SK-N-SH (cell line): ENCODE measurements at regions not wholly inside any gene's neighbourhood (a gene's known extent, or its start where the extent isn't known, plus 50 kb on each side); places are given as distances from the start of the nearest gene placed in this dataset.

ENCODE experiments used
- CTCF ChIA-PET: fragments of 300-600, 350-600 bp; formaldehyde crosslinking; extraction: SDS; loops from one replicate; lab custom pipeline; 2021; lab: Yijun Ruan, JAX
- POLR2A ChIA-PET: fragments of 350-600 bp; sonication (Branson Sonifier 250); formaldehyde crosslinking; extraction: SDS; loops from one replicate; lab custom pipeline; 2020; ENCODE audit warnings: antibody characterized with exemption, inconsistent platforms; lab: Yijun Ruan, JAX
- DNase-seq: peaks from one replicate; pipeline ENCODE4 v3.0.0; 2012
- H2AFZ ChIP-seq: fragments of 200-600 bp; sonication (generic); 2 replicates; pipeline ENCODE4 v1.8.1; 2016; ENCODE audit warnings: antibody characterized with exemption, mild to moderate bottlenecking, low read depth
- H3F3A ChIP-seq: fragments of 200-600 bp; sonication (generic); replicated peaks from 2 replicates; pipeline ENCODE3; 2016; ENCODE audit warnings: antibody characterized with exemption, mild to moderate bottlenecking; ENCODE audit not compliant: insufficient read depth
- H3K27ac ChIP-seq, 2 experiments: fragments of 200-500 bp in 1 of 2; fragments of 200-600 bp in 1 of 2; sonication (Bioruptor generic) in 1 of 2; sonication (generic), shearing (Covaris generic) in 1 of 2; 2 replicates each; pipeline versions ENCODE4 v1.5.1 to v1.6.1; 2014 to 2016; ENCODE audit warnings: low read depth in 2 of 2, inconsistent platforms in 1 of 2, low read length in 1 of 2, mild to moderate bottlenecking in 1 of 2, mixed read lengths in 1 of 2
- H3K27me3 ChIP-seq: fragments of 200-600 bp; sonication (generic), shearing (Covaris generic); 2 replicates; pipeline ENCODE4 v1.6.1; 2016; ENCODE audit warnings: mixed run types; ENCODE audit not compliant: insufficient read depth
- H3K36me3 ChIP-seq, 2 experiments: fragments of 200-500 bp in 1 of 2; fragments of 200-600 bp in 1 of 2; sonication (Bioruptor generic) in 1 of 2; sonication (generic) in 1 of 2; replicated peaks in 1 of 2; 2 replicates each; pipeline versions ENCODE3 to v1.5.1; 2014 to 2016; ENCODE audit warnings: low read length in 1 of 2, mild to moderate bottlenecking in 1 of 2; ENCODE audit not compliant: insufficient read depth in 2 of 2, control insufficient read depth in 1 of 2
- H3K4me1 ChIP-seq, 2 experiments: fragments of 200-500 bp in 1 of 2; fragments of 200-600 bp in 1 of 2; sonication (Bioruptor generic) in 1 of 2; sonication (generic), shearing (Covaris generic) in 1 of 2; 2 replicates each; pipeline versions ENCODE4 v1.5.1 to v1.6.1; 2014 to 2016; ENCODE audit warnings: low read depth in 1 of 2, low read length in 1 of 2, mixed run types in 1 of 2; ENCODE audit not compliant: insufficient read depth in 2 of 2, control insufficient read depth in 1 of 2
- H3K4me2 ChIP-seq: fragments of 200-600 bp; sonication (generic), shearing (Covaris generic); 2 replicates; pipeline ENCODE4 v1.6.1; 2017; ENCODE audit warnings: mixed run types
- H3K4me3 ChIP-seq, 2 experiments: fragments of 200-500 bp in 1 of 2; fragments of 200-600 bp in 1 of 2; sonication (Bioruptor generic) in 1 of 2; sonication (generic), shearing (Covaris generic) in 1 of 2; 2 replicates each; pipeline versions ENCODE4 v1.5.1 to v1.8.1; 2014 to 2016; ENCODE audit warnings: low read depth in 2 of 2, inconsistent platforms in 1 of 2, low read length in 1 of 2, mild to moderate bottlenecking in 1 of 2, mixed read lengths in 1 of 2, moderate library complexity in 1 of 2
- H3K79me2 ChIP-seq: fragments of 200-600 bp; sonication (generic); 2 replicates; pipeline ENCODE4 v1.8.1; 2017; ENCODE audit warnings: mild to moderate bottlenecking; ENCODE audit not compliant: insufficient read depth
- H3K9ac ChIP-seq: fragments of 200-600 bp; sonication (generic); 2 replicates; pipeline ENCODE4 v1.6.1; 2017; ENCODE audit warnings: mixed run types
- H3K9me2 ChIP-seq: fragments of 200-600 bp; sonication (generic); 2 replicates; pipeline ENCODE4 v1.6.1; 2017; ENCODE audit warnings: mixed run types
- H3K9me3 ChIP-seq: fragments of 200-600 bp; sonication (generic); 2 replicates; pipeline ENCODE4 v1.6.1; 2017; ENCODE audit warnings: mixed run types, mild to moderate bottlenecking, moderate library complexity
- H4K20me1 ChIP-seq: fragments of 200-600 bp; sonication (generic); 2 replicates; pipeline ENCODE4 v1.6.1; 2017; ENCODE audit warnings: mild to moderate bottlenecking, mixed run types; ENCODE audit not compliant: insufficient read depth
- CHD2 ChIP-seq: fragments of 150-350 bp; IDR thresholded peaks from 2 replicates; pipeline ENCODE4 v1.6.1; 2018; ENCODE audit warnings: low read length; ENCODE audit not compliant: partially characterized antibody
- EP300 ChIP-seq, 2 experiments: IDR thresholded peaks; 2 replicates each; pipeline versions ENCODE4 v1.4.0 to v1.6.1; 2012; ENCODE audit warnings: borderline replicate concordance in 1 of 2, low read depth in 1 of 2, low read length in 1 of 2
- EZH2phosphoT487 ChIP-seq: fragments of 200-600 bp; sonication (generic); IDR thresholded peaks from 2 replicates; pipeline ENCODE4 v1.6.1; 2017; ENCODE audit warnings: low read depth, mixed run types, mild to moderate bottlenecking, antibody characterized with exemption, moderate library complexity, borderline replicate concordance
- FOXJ3 ChIP-seq: sonication (generic); formaldehyde crosslinking; IDR thresholded peaks from 2 replicates; pipeline ENCODE4 v1.5.1; 2020; ENCODE audit warnings: mild to moderate bottlenecking, missing genetic modification reagents
- FOXM1 ChIP-seq: IDR thresholded peaks from 2 replicates; pipeline ENCODE4 v1.4.0; 2012; ENCODE audit warnings: low read depth, mild to moderate bottlenecking
- GATA2 ChIP-seq: sonication (generic); formaldehyde crosslinking; IDR thresholded peaks from 2 replicates; pipeline ENCODE4 v1.5.0; 2020; ENCODE audit warnings: mild to moderate bottlenecking, missing genetic modification reagents
- IRF3 ChIP-seq: fragments of 150-350 bp; IDR thresholded peaks from 2 replicates; pipeline ENCODE4 v1.6.1; 2016; ENCODE audit warnings: mild to moderate bottlenecking, low read depth, low read length
- NFIC ChIP-seq: IDR thresholded peaks from 2 replicates; pipeline ENCODE4 v1.4.0; 2012; ENCODE audit warnings: borderline replicate concordance
- NRF1 ChIP-seq: IDR thresholded peaks from 2 replicates; pipeline ENCODE4 v1.6.1; 2012; ENCODE audit warnings: low read depth, mild to moderate bottlenecking, low read length
- PBX3 ChIP-seq: IDR thresholded peaks from 2 replicates; pipeline ENCODE4; 2012
- RCOR1 ChIP-seq: fragments of 150-350 bp; IDR thresholded peaks from 2 replicates; pipeline ENCODE4 v1.6.1; 2017; ENCODE audit warnings: antibody characterized with exemption, low read length
- REST ChIP-seq: IDR thresholded peaks from 2 replicates; pipeline ENCODE4 v1.6.1; 2012; ENCODE audit warnings: mild to moderate bottlenecking, low read depth, low read length, moderate library complexity
- RXRA ChIP-seq: IDR thresholded peaks from 2 replicates; pipeline ENCODE4 v1.4.0; 2012; ENCODE audit warnings: low read depth, mild to moderate bottlenecking, borderline replicate concordance
- SIN3A ChIP-seq: IDR thresholded peaks from 2 replicates; pipeline ENCODE4 v1.6.1; 2012; ENCODE audit warnings: low read depth, mild to moderate bottlenecking, low read length, moderate library complexity, borderline replicate concordance
- SMC3 ChIP-seq: IDR thresholded peaks from 2 replicates; pipeline ENCODE4 v1.6.1; 2012; ENCODE audit warnings: low read depth, low read length, improper control_type of control experiment
- TAF1 ChIP-seq: IDR thresholded peaks from 2 replicates; pipeline ENCODE4 v1.6.1; 2012; ENCODE audit warnings: low read depth, mild to moderate bottlenecking, low read length, moderate library complexity, borderline replicate concordance
- TCF12 ChIP-seq: IDR thresholded peaks from 2 replicates; pipeline ENCODE4 v1.4.0; 2012
- TEAD4 ChIP-seq: IDR thresholded peaks from 2 replicates; pipeline ENCODE4 v1.4.0; 2012; ENCODE audit warnings: mild to moderate bottlenecking, borderline replicate concordance; ENCODE audit not compliant: insufficient read depth
- WGBS: methylation state at CpG from one replicate; pipeline ENCODE4 v1.1.6; 2017; ENCODE audit warnings: low lambda C conversion rate; 5-methylcytosine and 5-hydroxymethylcytosine counted together

- Histone ChIP-seq H3K4me3 (no peak overlapping the region), H3K36me3 (no peaks in the 10 kb centered on the region), H3K9me2 (no peaks in the 10 kb centered on the region), H3K4me2 (no peak overlapping the region), H3K9ac (no peak overlapping the region), H3K9me3 (no peaks in the 10 kb centered on the region), H3K4me1 (peaks cover 0 to 16% of the 10 kb centered on the region in 2 experiments; a peak in 1 of 4 replicates), H4K20me1 (no peaks in the 10 kb centered on the region), H3K79me2 (no peaks in the 10 kb centered on the region), H3K27me3 (no peaks in the 10 kb centered on the region), H3F3A (no peaks in the 10 kb centered on the region), H2AFZ (no peak overlapping the region), H3K27ac (no peak overlapping the region)
- ChIA-PET POLR2A (no interaction called here), CTCF (no interaction called here)
- DNase-seq, result no peak
- WGBS, result 22% methylated on average over 5 of the region's 5 CpGs
- TF ChIP-seq TCF12 (no peak), REST (no peak), NRF1 (no peak), RXRA (no peak), GATA2 (CRISPR knock-in tag) (no peak), TEAD4 (no peak), NFIC (no peak), CHD2 (no peak), EZH2phosphoT487 (no peak), TAF1 (no peak), RCOR1 (no peak), SMC3 (no peak), FOXM1 (no peak), SIN3A (no peak), EP300 (IDR thresholded peaks at IDR 0.05; ENCODE audit: borderline replicate concordance in 1 of 2, low read depth in 1 of 2, low read length in 1 of 2) (no peak), FOXJ3 (no peak), PBX3 (no peak), IRF3 (no peak)
These were observed 400.9 kb downstream of the LRRC70 start for GRCh38 chr5:62979472-62979871.
